Memory B cell (primary cell): ENCODE measurements at regions not wholly inside any gene's neighbourhood (a gene's known extent, or its start where the extent isn't known, plus 50 kb on each side); places are given as distances from the start of the nearest gene placed in this dataset.
A peak's percentile ranks its signal among the peaks of the same experiment; 100 is the strongest.

ENCODE experiments used
- ATAC-seq: fragments of 150-1000 bp; cut with Tn5 transposase; 2 replicates; pipeline ENCODE4 v1.10.0; 2021; ENCODE audit warnings: low read depth, mild to moderate bottlenecking, moderate library complexity
- DNase-seq, 2 donors: peaks; one replicate each; pipeline ENCODE4 v3.0.0; 2022; ENCODE audit warnings: low spot score in 2 of 2
- H3K27ac Mint-ChIP-seq: one replicate; pipeline ENCODE4 v1.8.0; 2022; ENCODE audit warnings: mild to moderate bottlenecking, moderate library complexity, mixed read lengths
- H3K27me3 Mint-ChIP-seq: one replicate; pipeline ENCODE4 v1.8.0; 2022; ENCODE audit warnings: mixed read lengths
- H3K36me3 Mint-ChIP-seq: one replicate; pipeline ENCODE4 v1.8.0; 2022; ENCODE audit warnings: mild to moderate bottlenecking, mixed read lengths
- H3K4me1 Mint-ChIP-seq: one replicate; pipeline ENCODE4 v1.8.0; 2022; ENCODE audit warnings: mixed read lengths
- H3K4me3 Mint-ChIP-seq: one replicate; pipeline ENCODE4 v1.8.0; 2022; ENCODE audit warnings: mild to moderate bottlenecking, moderate library complexity, mixed read lengths
- H3K9me3 Mint-ChIP-seq: one replicate; pipeline ENCODE4 v1.8.0; 2022; ENCODE audit warnings: mixed read lengths

DNA sequence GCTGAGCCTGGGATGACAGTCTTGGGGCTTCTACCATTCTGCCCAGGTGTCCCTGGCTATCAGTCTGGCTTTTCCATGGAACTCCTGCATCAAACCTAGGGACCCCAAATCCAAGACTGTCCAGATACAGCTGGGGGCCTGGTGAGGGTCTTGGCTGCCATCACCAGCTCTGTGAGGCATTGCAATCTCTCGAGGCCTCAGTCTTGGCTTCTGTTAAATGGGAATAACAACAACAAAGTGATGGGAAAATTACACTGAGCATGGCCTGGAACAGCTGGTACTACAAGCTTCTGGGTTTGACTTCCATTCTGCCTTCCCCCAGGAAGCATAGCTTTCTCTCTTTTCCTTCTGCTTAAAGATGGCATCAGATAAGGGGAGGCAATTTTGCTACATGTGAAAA lies 50.0 kb upstream of the LCTL start:
- no peak for ATAC-seq
- no peak overlapping the region for H3K4me3 Mint-ChIP-seq
- H3K4me1 Mint-ChIP-seq = peaks cover 18% of the 10 kb centered on the region
- DNase-seq = no peak
- no peaks in the 10 kb centered on the region for H3K9me3 Mint-ChIP-seq
- H3K27ac Mint-ChIP-seq = no peak overlapping the region
- peaks cover 10% of the 10 kb centered on the region for H3K27me3 Mint-ChIP-seq
- H3K36me3 Mint-ChIP-seq = no peaks in the 10 kb centered on the region

DNA sequence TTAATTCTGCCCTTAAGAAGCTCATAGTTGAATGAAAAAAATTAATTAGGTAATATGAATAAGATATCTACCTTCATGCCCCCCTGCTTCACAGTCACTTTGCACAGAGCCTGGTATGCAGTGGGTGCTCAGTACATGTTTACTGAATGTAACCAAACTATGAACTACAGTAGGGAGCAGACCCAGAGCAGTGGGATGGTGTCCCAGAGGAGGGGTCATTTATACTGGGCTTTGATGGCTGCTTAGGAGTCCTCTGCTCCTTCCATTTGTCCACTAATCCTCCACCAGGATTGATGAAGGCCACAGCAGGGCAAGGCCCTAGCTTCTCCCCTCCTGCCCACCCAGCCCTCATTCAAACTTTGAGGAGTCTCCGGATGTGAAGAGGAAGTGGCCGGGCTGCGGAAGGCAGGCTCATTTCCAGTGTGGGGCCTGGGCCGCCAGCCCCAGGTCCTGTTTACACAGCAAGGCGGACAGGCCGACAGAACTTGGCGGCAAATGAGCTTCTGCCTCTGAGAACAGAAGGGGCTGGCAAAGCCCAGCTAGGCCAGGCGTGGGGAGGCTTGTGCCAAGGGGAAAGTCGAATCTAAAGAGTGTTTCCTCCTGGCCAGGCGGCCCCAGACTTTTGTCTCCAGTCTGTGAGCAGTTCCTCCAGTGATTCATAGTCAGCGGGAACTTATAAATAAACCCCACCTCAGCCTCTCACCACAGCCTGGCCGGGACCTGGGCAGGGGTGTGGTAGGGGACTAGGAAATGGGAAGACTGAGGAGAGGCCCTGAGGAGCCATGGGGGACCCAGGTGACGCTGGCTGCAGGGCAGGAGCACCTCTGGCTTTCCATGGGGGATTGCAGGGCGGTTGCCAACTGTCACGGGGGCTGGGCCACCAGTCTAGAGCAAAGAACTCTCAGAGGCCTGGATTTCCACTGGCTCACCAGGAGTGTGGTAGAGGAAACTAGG lies 51.6 kb upstream of the LCTL start:
- DNase-seq (no peak), ATAC-seq (no peak)
- Mint-ChIP-seq H3K27ac (peak overlapping the region; percentile 58), H3K9me3 (no peaks in the 10 kb centered on the region), H3K36me3 (no peaks in the 10 kb centered on the region), H3K4me3 (no peak overlapping the region), H3K4me1 (peaks cover 18% of the 10 kb centered on the region), H3K27me3 (peaks cover 15% of the 10 kb centered on the region)

DNA sequence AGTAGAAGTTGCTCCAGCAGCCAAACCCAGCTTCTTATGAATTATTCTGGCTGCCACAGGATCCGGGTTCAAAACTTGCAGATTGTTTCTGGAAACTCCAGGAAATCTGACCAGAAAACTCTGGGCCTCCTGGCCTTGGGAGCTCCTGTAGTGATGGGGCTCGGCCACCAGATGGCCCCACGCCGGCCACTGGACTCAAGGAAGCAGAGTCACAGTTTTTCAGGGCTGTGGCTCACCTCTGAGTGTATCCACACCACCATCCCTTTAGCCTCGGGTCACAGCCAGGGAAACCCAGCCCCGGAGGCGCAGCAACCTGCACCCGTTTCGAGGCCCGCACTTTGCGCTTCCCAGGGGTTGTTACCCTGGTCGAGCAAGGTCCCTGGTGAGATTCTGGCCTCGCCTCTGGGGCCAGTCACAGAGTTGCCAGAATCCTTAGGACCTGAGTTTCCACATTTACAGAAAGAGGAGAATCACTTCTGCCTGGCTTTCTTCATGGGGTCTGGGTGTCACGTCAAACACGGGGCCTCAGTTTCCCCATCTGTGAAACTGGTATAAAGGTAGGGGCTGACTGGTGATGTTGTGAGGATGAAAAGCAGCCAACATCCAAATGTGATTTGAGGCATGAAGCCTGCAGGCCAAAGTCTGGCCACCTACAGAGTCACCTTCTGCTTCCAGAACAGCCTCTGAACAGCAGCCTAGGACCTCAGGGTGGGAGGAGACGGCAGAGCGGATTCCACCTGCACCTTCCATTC lies 53.5 kb upstream of the LCTL start:
- DNase-seq = peak; percentile 37
- Mint-ChIP-seq H3K4me1 (peaks cover 13% of the 10 kb centered on the region), H3K27ac (no peak overlapping the region), H3K4me3 (no peak overlapping the region), H3K36me3 (no peaks in the 10 kb centered on the region), H3K9me3 (no peaks in the 10 kb centered on the region), H3K27me3 (peaks cover 25% of the 10 kb centered on the region)
- ATAC-seq = peak; percentile 54

DNA sequence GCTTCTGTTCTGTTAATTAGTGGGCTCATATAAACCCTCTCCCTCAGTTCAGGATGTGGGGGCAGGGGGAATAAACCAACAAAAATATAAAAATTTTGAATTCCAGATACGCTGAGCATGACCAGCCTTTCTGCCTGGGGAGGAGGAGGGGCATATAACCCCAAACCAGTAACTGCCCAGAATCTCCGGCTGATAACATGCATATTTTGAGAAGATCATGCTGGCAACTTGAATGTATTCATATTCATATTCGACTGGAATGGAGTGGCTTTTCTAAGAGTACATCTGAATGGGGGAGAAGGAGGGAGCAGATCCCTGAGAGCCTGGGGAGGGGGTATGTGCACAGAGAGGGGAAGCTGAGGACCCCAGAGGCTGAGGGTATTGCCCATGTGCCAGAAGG lies 54.5 kb upstream of the LCTL start:
- ATAC-seq = no peak
- peaks cover 9% of the 10 kb centered on the region for H3K4me1 Mint-ChIP-seq

DNA sequence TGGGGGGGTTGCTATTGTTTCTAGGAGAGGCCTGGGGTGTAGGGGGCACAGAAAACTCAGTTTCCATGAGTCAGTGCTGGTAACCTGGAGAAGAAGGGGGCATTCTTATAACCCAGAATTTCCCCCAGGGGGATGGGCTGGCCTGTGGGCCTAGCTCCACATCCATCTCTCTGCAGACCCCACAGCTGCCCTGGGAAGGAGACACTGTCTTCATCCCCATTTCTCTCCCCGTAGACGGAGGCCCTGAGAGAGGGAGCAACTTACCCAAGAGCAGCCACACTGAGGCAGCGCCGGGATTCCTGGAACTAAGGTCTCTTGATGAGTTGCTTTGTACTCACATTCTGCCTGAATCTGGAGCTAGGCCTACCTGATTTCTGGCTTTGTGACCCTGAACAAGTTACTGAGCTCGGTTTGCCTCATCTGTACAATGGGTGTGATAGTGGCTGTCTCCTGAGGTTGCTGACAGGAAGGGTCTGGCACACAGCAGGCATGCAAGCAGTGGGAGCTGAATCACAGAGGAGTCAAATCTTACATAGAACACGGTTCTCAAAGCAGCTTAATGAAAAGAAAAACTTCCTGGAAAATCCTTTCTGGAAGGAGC lies 55.0 kb upstream of the LCTL start:
- DNase-seq (no peak), ATAC-seq (no peak)
- Mint-ChIP-seq H3K9me3 (no peaks in the 10 kb centered on the region), H3K4me1 (peaks cover 9% of the 10 kb centered on the region), H3K27ac (no peak overlapping the region), H3K36me3 (no peaks in the 10 kb centered on the region), H3K4me3 (no peak overlapping the region), H3K27me3 (peaks cover 25% of the 10 kb centered on the region)

More for the DNA sequence above, 54.5 kb upstream of the LCTL start:
- H3K27ac Mint-ChIP-seq = no peak overlapping the region
- peaks cover 25% of the 10 kb centered on the region for H3K27me3 Mint-ChIP-seq
- no peaks in the 10 kb centered on the region for H3K36me3 Mint-ChIP-seq
- DNase-seq = no peak
- H3K9me3 Mint-ChIP-seq = no peaks in the 10 kb centered on the region
- no peak overlapping the region for H3K4me3 Mint-ChIP-seq

DNA sequence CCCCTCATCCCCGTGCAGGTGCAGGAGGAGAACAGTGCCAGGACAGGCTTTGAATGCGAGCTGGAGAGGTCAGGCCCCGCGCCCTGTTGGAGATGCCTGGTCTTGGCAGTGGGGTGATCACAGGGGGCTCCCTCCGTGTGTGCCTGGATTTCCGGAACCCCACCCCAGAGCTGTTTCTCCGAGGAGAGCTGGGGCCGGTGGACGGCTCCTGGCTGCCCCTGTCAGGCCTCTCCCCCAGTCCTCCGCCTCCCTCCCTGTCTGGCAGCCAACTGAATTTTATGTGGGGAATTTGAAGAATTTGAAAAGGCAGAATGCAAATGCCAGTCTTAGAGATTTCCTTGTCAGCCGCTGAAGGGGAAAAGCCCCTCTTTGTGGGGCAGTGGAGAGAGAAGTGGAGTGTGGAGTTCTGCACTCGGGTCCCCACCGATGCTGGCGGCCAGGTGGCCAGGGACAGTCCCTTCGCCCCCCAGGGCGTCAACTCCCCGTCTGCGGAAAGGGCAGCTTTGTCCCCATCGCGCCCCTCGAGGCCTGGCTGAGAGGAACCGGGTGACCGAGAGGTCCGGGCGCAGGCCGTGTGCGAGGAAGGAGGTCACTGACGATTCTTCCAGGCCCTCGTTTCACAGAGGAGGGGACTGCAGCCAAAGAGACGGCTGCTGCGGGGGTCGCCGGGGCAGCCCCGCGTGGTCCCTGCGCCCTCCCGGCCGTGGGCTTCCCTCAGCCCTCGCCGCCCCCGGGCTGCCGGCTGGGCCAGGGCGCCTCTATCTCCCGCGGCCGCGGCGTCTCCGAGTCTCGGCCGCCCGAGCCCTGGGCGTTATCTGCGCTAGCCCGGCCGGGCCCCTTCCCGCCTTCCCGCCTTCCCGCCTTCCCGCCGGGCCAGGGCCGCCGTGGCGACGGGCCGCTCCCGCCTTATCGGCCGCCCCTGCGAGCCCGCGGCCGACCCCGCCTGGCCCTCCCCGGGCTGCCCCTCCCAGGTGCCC lies 56.0 kb upstream of the LCTL start:
- no peaks in the 10 kb centered on the region for H3K9me3 Mint-ChIP-seq
- ATAC-seq = no peak
- no peak for DNase-seq
- no peaks in the 10 kb centered on the region for H3K36me3 Mint-ChIP-seq
- H3K27ac Mint-ChIP-seq = no peak overlapping the region
- no peak overlapping the region for H3K4me3 Mint-ChIP-seq
- H3K4me1 Mint-ChIP-seq = peaks cover 6% of the 10 kb centered on the region
- H3K27me3 Mint-ChIP-seq = peaks cover 25% of the 10 kb centered on the region

DNA sequence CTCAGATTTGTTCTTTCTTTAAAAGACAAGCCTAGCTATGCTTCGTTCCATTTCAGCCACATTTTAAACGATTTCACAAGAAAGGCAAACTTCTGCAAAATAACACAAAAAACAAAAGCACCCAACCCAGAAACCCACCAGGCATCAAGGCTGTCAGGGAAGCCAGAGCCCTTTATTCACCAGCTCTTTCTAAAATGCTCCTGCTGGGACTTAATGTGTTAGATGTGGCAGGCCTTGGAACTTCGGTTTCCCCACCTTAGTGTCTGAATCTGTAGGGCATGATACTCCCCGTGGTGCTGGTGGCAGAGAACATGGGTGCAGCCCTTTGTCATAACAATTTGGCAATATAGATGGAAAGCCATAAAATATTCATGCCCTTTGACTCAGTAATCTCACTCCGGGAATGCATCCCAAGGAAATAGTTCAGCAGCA lies 56.8 kb upstream of the LCTL start:
- H3K9me3 Mint-ChIP-seq = no peaks in the 10 kb centered on the region
- no peak overlapping the region for H3K27ac Mint-ChIP-seq
- no peaks in the 10 kb centered on the region for H3K36me3 Mint-ChIP-seq
- DNase-seq (no peak), ATAC-seq (no peak)
- H3K4me1 Mint-ChIP-seq = no peaks in the 10 kb centered on the region
- peaks cover 22% of the 10 kb centered on the region for H3K27me3 Mint-ChIP-seq
- no peak overlapping the region for H3K4me3 Mint-ChIP-seq

DNA sequence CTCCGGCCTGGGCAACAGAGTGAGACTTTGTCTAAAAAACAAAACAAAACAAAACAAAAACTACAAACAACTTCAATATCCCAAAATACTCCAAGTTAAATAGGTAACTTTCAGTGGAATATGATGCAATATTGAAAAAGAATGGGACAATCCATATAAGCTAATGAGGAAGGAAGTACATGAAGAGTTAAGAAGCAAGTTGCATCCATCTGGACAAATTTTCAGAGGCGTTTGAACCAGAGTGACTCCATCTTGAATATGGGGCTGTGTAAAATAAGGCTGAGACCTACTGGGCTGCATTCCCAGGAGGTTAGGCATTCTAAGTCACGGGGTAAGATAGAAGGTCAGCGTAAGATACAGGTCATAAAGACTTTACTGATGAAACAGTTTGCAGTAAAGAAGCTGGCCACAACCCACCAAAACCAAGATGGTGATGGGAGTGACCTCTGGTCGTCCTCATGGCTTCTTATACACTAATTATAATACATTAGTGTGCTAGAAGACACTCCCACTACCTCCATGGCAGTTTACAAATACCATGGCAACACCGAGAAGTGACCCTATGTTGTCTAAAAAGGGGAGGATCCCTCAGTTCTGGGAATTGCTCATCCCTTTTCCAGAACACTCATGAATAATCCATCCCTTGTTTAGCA lies 58.1 kb upstream of the LCTL start:
- no peaks in the 10 kb centered on the region for H3K9me3 Mint-ChIP-seq

DNA sequence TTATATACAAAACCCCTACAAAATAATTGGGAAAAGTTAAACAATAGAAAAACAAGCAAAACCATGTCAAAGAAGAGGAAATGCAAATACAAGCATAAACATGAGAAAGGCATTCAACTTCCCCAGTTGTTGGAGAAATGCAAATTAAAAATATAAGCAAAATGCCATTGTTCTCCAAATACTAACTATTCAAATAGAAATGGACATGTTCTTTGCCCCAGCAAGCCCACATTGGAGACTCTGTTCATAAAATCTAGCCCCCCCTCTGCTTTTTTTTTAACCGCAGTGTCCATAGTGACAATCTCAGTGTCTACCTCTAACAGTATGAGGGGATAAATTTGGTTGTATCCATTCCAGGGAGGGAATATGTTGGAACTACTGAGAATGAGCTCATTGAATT lies 59.7 kb upstream of the LCTL start:
- H3K27me3 Mint-ChIP-seq = peaks cover 19% of the 10 kb centered on the region

More for the DNA sequence above, 58.1 kb upstream of the LCTL start:
- no peaks in the 10 kb centered on the region for H3K36me3 Mint-ChIP-seq
- peaks cover 22% of the 10 kb centered on the region for H3K27me3 Mint-ChIP-seq
- no peak overlapping the region for H3K4me3 Mint-ChIP-seq
- ATAC-seq = no peak
- no peak for DNase-seq
- H3K27ac Mint-ChIP-seq = no peak overlapping the region
- no peaks in the 10 kb centered on the region for H3K4me1 Mint-ChIP-seq

DNA sequence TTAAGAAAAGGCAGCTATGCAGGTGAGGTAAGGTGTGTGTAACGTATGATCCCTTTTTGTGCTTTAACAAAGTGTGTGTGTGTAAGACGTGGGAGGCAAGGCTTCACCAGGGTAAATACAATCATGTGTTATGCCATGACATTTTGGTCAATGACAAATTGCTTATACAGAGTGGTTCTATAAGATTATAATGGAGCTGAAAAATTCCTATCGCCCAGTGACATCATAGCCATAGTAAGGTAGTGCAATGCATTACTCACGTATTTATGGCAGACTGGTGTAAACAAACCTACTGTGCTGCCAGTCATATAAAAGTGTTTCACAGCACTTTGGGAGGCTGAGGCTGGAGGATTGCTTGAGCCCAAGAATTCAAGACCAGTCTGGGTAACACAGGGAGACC lies 60.2 kb upstream of the LCTL start:
- H3K36me3 Mint-ChIP-seq = no peaks in the 10 kb centered on the region
- H3K4me3 Mint-ChIP-seq = no peak overlapping the region
- no peak for ATAC-seq

More for the DNA sequence above, 59.7 kb upstream of the LCTL start:
- DNase-seq = no peak
- H3K4me3 Mint-ChIP-seq = no peak overlapping the region
- H3K9me3 Mint-ChIP-seq = no peaks in the 10 kb centered on the region
- no peak for ATAC-seq
- no peaks in the 10 kb centered on the region for H3K4me1 Mint-ChIP-seq
- no peaks in the 10 kb centered on the region for H3K36me3 Mint-ChIP-seq
- no peak overlapping the region for H3K27ac Mint-ChIP-seq

DNA sequence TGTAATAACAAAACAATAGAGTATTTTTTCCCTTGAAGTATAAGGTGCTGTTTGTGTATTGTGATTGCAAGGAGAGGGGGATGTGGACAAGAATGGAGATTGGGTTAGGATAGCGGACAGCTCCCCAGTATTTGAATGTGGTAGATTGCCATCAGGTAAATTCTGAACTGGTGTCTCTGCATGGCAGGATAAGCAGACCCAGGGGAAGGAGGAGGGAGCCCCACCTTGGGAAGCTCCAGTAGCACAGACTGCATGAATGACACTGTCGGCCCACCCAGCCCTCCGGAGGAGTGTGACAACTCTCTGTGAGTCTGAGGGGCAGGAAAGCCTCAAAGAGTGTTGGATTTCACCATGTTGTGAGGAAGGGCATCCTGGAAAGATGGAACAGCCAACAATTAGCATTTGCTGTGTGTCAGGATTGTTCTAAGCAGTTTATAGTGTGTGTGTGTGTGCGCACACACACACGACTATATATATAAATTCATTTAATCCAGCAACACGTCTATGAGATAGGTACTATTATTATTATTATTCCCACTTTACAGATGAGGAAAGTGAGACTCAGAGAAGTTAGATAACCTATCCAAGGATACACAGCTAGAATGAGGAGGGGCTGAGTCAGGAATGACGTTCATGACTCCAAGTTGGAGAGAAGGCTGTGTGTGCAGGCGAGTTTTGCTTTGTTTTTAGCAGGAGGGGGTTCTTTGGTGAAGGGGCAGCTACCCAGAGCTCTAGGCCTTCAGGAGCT lies 63.4 kb upstream of the LCTL start:
- ATAC-seq (no peak), DNase-seq (no peak)
- no peaks in the 10 kb centered on the region for H3K36me3 Mint-ChIP-seq
- H3K27ac Mint-ChIP-seq = no peak overlapping the region
- H3K4me3 Mint-ChIP-seq = no peak overlapping the region
- no peaks in the 10 kb centered on the region for H3K4me1 Mint-ChIP-seq
- no peaks in the 10 kb centered on the region for H3K27me3 Mint-ChIP-seq
- H3K9me3 Mint-ChIP-seq = no peaks in the 10 kb centered on the region

More for the DNA sequence above, 60.2 kb upstream of the LCTL start:
- Mint-ChIP-seq H3K9me3 (no peaks in the 10 kb centered on the region), H3K27me3 (peaks cover 16% of the 10 kb centered on the region), H3K27ac (no peak overlapping the region), H3K4me1 (no peaks in the 10 kb centered on the region)
- no peak for DNase-seq

DNA sequence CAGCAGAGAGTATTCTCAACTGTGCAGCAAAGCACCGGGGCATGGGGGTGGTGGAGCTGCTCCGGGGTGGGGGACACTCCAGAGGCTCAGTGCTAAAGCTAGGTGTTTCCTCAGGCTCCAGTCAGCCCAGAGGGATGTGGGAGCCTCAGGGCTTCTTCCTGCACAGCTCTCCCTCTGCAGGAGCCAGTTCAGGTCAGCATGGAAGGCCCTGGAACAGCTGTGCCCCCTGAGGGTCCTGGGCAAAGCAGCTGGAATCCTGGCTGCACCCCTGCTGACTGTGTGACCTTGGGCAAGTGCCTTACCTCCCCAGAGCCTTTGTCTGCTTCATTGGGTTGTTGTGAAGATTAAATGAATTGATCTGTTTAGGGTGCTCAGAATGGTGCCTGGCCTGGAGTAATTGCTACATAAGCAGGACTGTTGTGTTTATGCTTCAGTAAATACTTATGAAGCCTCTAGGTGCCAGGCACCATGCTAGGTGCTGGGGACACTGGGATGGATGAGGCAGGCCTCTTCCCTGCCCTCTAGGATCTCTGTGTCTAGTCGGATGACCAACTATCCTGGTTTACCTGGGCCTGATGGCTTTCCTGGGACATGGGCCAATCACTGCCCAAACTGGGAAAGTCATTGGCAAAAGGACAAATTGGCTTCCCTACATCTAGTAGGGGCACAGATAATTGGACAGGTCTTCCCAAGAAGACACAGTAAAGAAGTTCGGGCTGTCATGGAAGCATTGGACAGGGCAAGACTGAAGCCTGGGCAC lies 64.2 kb upstream of the LCTL start:
- no peak overlapping the region for H3K4me3 Mint-ChIP-seq
- H3K36me3 Mint-ChIP-seq = no peaks in the 10 kb centered on the region
- no peaks in the 10 kb centered on the region for H3K9me3 Mint-ChIP-seq
- ATAC-seq = no peak
- no peak overlapping the region for H3K27ac Mint-ChIP-seq
- H3K4me1 Mint-ChIP-seq = no peaks in the 10 kb centered on the region
- H3K27me3 Mint-ChIP-seq = no peaks in the 10 kb centered on the region
- no peak for DNase-seq
